ENCODE measurements at regions not wholly inside any gene's neighbourhood (a gene's known extent, or its start where the extent isn't known, plus 50 kb on each side); places are given as distances from the start of the nearest gene placed in this dataset.

- ChIA-PET CTCF (no interaction called here), POLR2A (no interaction called here)
- H3K27ac Mint-ChIP-seq = no peak overlapping the region
- Histone ChIP-seq H3K27ac (ENCODE audit: low read depth in 1 of 2, low read length in 2 of 2) (no peak overlapping the region), H3K27me3 (ENCODE audit: control insufficient read depth in 1 of 2, insufficient read depth in 2 of 2, low read length in 2 of 2) (no peaks in the 10 kb centered on the region), H3K9me3 (ENCODE audit: control insufficient read depth in 1 of 2, insufficient read depth in 1 of 2, low read length in 2 of 2) (no peaks in the 10 kb centered on the region), H3K4me1 (ENCODE audit: insufficient read depth, low read length) (no peaks in the 10 kb centered on the region), H3K36me3 (ENCODE audit: insufficient read depth, low read length) (no peaks in the 10 kb centered on the region), H3K4me3 (ENCODE audit: low read length) (no peak overlapping the region)
- intact Hi-C loops (cut with DNase I, micrococcal nuclease) = no loop called here
- H3K4me1 Mint-ChIP-seq (ENCODE audit: low read depth) = no peaks in the 10 kb centered on the region
- TF ChIP-seq, protein P1, sequence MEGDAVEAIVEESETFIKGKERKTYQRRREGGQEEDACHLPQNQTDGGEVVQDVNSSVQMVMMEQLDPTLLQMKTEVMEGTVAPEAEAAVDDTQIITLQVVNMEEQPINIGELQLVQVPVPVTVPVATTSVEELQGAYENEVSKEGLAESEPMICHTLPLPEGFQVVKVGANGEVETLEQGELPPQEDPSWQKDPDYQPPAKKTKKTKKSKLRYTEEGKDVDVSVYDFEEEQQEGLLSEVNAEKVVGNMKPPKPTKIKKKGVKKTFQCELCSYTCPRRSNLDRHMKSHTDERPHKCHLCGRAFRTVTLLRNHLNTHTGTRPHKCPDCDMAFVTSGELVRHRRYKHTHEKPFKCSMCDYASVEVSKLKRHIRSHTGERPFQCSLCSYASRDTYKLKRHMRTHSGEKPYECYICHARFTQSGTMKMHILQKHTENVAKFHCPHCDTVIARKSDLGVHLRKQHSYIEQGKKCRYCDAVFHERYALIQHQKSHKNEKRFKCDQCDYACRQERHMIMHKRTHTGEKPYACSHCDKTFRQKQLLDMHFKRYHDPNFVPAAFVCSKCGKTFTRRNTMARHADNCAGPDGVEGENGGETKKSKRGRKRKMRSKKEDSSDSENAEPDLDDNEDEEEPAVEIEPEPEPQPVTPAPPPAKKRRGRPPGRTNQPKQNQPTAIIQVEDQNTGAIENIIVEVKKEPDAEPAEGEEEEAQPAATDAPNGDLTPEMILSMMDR (IDR thresholded peaks at IDR 0.05) = no peak
- no peaks in the 10 kb centered on the region for H3K36me3 Mint-ChIP-seq (ENCODE audit: low read depth)
- no peak for ATAC-seq (ENCODE audit: poor library complexity)
- H3K27me3 Mint-ChIP-seq = peaks cover 4% of the 10 kb centered on the region
- no peak overlapping the region for H3K4me3 Mint-ChIP-seq
- peaks cover 2% of the 10 kb centered on the region for H3K9me3 Mint-ChIP-seq
- DNase-seq = no peak
Observed at GRCh38 chr10:90269699-90270098, 568.3 kb downstream of the KIF20B start.

DNA sequence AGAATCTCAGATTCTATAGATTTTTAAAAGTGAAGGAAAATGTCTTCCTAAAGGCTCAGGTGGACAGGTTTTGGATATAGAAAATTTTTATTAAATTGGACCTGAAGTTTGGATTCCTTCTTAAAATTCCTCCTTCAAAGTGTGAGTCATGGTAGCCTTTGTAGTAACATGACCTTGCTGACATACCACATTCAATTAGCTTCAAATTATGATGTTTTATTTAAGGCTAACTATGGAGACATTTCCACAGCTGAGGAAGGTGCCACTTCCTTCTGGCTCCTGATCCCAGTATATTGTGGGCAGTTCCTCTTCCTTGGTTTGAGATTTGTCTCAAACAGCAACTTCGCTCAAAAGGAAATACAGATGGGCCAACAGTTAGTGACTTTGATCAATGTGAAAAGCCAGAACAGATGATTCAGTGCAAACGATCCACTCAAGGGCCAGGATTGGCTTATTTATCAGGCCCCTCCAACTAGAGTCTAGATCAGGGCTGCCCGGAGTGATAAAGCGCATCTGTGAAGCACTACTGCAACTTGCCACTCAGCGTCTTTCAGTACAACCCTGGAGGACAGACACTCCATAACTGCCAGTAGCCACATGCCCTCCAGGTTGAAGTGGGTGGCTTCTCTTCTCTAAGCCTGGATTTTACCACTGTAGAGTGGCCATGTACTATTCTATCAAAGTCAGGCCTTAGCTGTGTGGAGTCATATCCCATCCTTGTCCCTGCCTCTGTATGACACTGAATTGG is 573.5 kb downstream of the KIF20B start:
- TF ChIP-seq, protein P1 (IDR thresholded peaks at IDR 0.05) = no peak
- intact Hi-C loops (cut with DNase I, micrococcal nuclease) = no loop called here

GRCh38 chr10:90276894-90277475 is 575.6 kb downstream of the KIF20B start:
- ATAC-seq (ENCODE audit: poor library complexity) (no peak), DNase-seq (no peak)
- Mint-ChIP-seq H3K27me3 (peaks cover 4% of the 10 kb centered on the region), H3K27ac (no peak overlapping the region), H3K4me3 (no peak overlapping the region), H3K36me3 (ENCODE audit: low read depth) (no peaks in the 10 kb centered on the region), H3K4me1 (ENCODE audit: low read depth) (no peaks in the 10 kb centered on the region), H3K9me3 (peaks cover 4% of the 10 kb centered on the region)
- H3K36me3 ChIP-seq (ENCODE audit: insufficient read depth, low read length) = no peaks in the 10 kb centered on the region
- no peak overlapping the region for H3K4me3 ChIP-seq (ENCODE audit: low read length)
- CTCF ChIA-PET = no interaction called here
- no peaks in the 10 kb centered on the region for H3K4me1 ChIP-seq (ENCODE audit: insufficient read depth, low read length)
- TF ChIP-seq, protein P1 (IDR thresholded peaks at IDR 0.05) = no peak
- H3K9me3 ChIP-seq (ENCODE audit: control insufficient read depth in 1 of 2, insufficient read depth in 1 of 2, low read length in 2 of 2) = no peaks in the 10 kb centered on the region
- H3K27me3 ChIP-seq (ENCODE audit: control insufficient read depth in 1 of 2, insufficient read depth in 2 of 2, low read length in 2 of 2) = no peaks in the 10 kb centered on the region
- intact Hi-C loops (cut with DNase I, micrococcal nuclease) = no loop called here
- no peak overlapping the region for H3K27ac ChIP-seq (ENCODE audit: low read depth in 1 of 2, low read length in 2 of 2)
- POLR2A ChIA-PET = no interaction called here

More for the DNA sequence above, 573.5 kb downstream of the KIF20B start:
- Histone ChIP-seq H3K9me3 (ENCODE audit: control insufficient read depth in 1 of 2, insufficient read depth in 1 of 2, low read length in 2 of 2) (no peaks in the 10 kb centered on the region), H3K4me3 (ENCODE audit: low read length) (no peak overlapping the region), H3K27ac (ENCODE audit: low read depth in 1 of 2, low read length in 2 of 2) (no peak overlapping the region), H3K27me3 (ENCODE audit: control insufficient read depth in 1 of 2, insufficient read depth in 2 of 2, low read length in 2 of 2) (no peaks in the 10 kb centered on the region), H3K36me3 (ENCODE audit: insufficient read depth, low read length) (no peaks in the 10 kb centered on the region), H3K4me1 (ENCODE audit: insufficient read depth, low read length) (no peaks in the 10 kb centered on the region)
- ATAC-seq (ENCODE audit: poor library complexity) (no peak), DNase-seq (no peak)
- Mint-ChIP-seq H3K4me3 (no peak overlapping the region), H3K9me3 (peaks cover 4% of the 10 kb centered on the region), H3K27ac (no peak overlapping the region), H3K36me3 (ENCODE audit: low read depth) (no peaks in the 10 kb centered on the region), H3K4me1 (ENCODE audit: low read depth) (no peaks in the 10 kb centered on the region), H3K27me3 (peaks cover 4% of the 10 kb centered on the region)
- CTCF ChIA-PET = no interaction called here
- POLR2A ChIA-PET = no interaction called here

Data from CD4-positive, alpha-beta T cell (primary cell).